GM18873 (cell line): ENCODE measurements at regions not wholly inside any gene's neighbourhood (a gene's known extent, or its start where the extent isn't known, plus 50 kb on each side); places are given as distances from the start of the nearest gene placed in this dataset.
"Not testable (repeated sequence)": the region's sequence is repeated elsewhere in the genome, so short reads cannot be mapped to it uniquely, and the experiment has no call there.

Experiments
- ATAC-seq: cut with Tn5 transposase; IDR thresholded peaks from one replicate; pipeline ENCODE4 v1.9.1; 2021; ENCODE audit warnings: mild to moderate bottlenecking, moderate library complexity, moderate number of reproducible peaks; ENCODE audit not compliant: unreplicated experiment, low FRiP score

- ATAC-seq = no peak
Measured at GRCh38 chr5:92956886-92957285, 624.1 kb downstream of the NR2F1-AS1 start.

- ATAC-seq = no peak
Measured at GRCh38 chr5:92952243-92952642, 628.8 kb downstream of the NR2F1-AS1 start.

GRCh38 chr5:92951746-92952145 lies 629.3 kb downstream of the NR2F1-AS1 start:
- no peak for ATAC-seq

GRCh38 chr5:92946546-92946945 lies 634.5 kb downstream of the NR2F1-AS1 start:
- ATAC-seq = no peak

GRCh38 chr5:92945605-92946097 lies 635.4 kb downstream of the NR2F1-AS1 start:
- ATAC-seq = no peak

- ATAC-seq = no peak
Measured at GRCh38 chr5:92944903-92945604, 636.0 kb downstream of the NR2F1-AS1 start.

GRCh38 chr5:92944337-92944736 lies 636.7 kb downstream of the NR2F1-AS1 start:
- no peak for ATAC-seq

GRCh38 chr5:92942762-92943161 lies 638.3 kb downstream of the NR2F1-AS1 start:
- ATAC-seq = no peak

- ATAC-seq = no peak
Measured at GRCh38 chr5:92941806-92942205, 639.2 kb downstream of the NR2F1-AS1 start.

- ATAC-seq = no peak
Measured at GRCh38 chr5:92939428-92939827, 641.6 kb downstream of the NR2F1-AS1 start.

- not testable (repeated sequence) for ATAC-seq
Measured at GRCh38 chr5:92937396-92937795, 643.6 kb downstream of the NR2F1-AS1 start.

GRCh38 chr5:92930057-92930456 lies 651.0 kb downstream of the NR2F1-AS1 start:
- ATAC-seq = no peak

- no peak for ATAC-seq
Measured at GRCh38 chr5:92927291-92927778, 653.7 kb downstream of the NR2F1-AS1 start.

GRCh38 chr5:92923885-92924284 lies 657.1 kb downstream of the NR2F1-AS1 start:
- ATAC-seq = no peak

- ATAC-seq = no peak
Measured at GRCh38 chr5:92922231-92922967, 658.6 kb downstream of the NR2F1-AS1 start.

- no peak for ATAC-seq
Measured at GRCh38 chr5:92917044-92917443, 664.0 kb downstream of the NR2F1-AS1 start.

GRCh38 chr5:92916036-92916435 lies 665.0 kb downstream of the NR2F1-AS1 start:
- ATAC-seq = no peak

- no peak for ATAC-seq
Measured at GRCh38 chr5:92912283-92912682, 668.7 kb downstream of the NR2F1-AS1 start.

- no peak for ATAC-seq
Measured at GRCh38 chr5:92911851-92912250, 669.2 kb downstream of the NR2F1-AS1 start.

- no peak for ATAC-seq
Measured at GRCh38 chr5:92911293-92911692, 669.7 kb downstream of the NR2F1-AS1 start.

- ATAC-seq = no peak
Measured at GRCh38 chr5:92909602-92909962, 671.4 kb downstream of the NR2F1-AS1 start.
